ENCODE measurements at regions not wholly inside any gene's neighbourhood (a gene's known extent, or its start where the extent isn't known, plus 50 kb on each side); places are given as distances from the start of the nearest gene placed in this dataset.

- no peak for TF ChIP-seq CTCF (IDR thresholded peaks at IDR 0.05)
- TF ChIP-seq POLR2AphosphoS5 (IDR thresholded peaks at IDR 0.05): no peak
- TF ChIP-seq POLR2A (IDR thresholded peaks at IDR 0.05): no peak
Measured at GRCh38 chr6:23650676-23651075, 475.3 kb upstream of the NRSN1 start.

Measured in transverse colon (tissue), 4 donors.